HFFc6 (cell line): ENCODE measurements at regions not wholly inside any gene's neighbourhood (a gene's known extent, or its start where the extent isn't known, plus 50 kb on each side); places are given as distances from the start of the nearest gene placed in this dataset.

Experiments used
- DNase-seq: peaks from one replicate; pipeline ENCODE4 v3.0.0-alpha.2; 2018
- H3K27ac Mint-ChIP-seq: 2 replicates; pipeline ENCODE4 v1.8.0; 2020; ENCODE audit warnings: mild to moderate bottlenecking, mixed read lengths
- H3K27me3 Mint-ChIP-seq: 2 replicates; pipeline ENCODE4 v1.8.0; 2021; ENCODE audit warnings: mild to moderate bottlenecking, moderate library complexity, mixed read lengths; ENCODE audit not compliant: insufficient read depth
- H3K36me3 Mint-ChIP-seq: 2 replicates; pipeline ENCODE4 v1.8.0; 2021; ENCODE audit warnings: low read depth, mixed read lengths
- H3K4me1 Mint-ChIP-seq: 2 replicates; pipeline ENCODE4 v1.8.0; 2020; ENCODE audit warnings: low read depth, mixed read lengths
- H3K4me3 Mint-ChIP-seq: 2 replicates; pipeline ENCODE4 v1.8.0; 2020; ENCODE audit warnings: mild to moderate bottlenecking, moderate library complexity, mixed read lengths
- H3K9me3 Mint-ChIP-seq: 2 replicates; pipeline ENCODE4 v1.8.0; 2020; ENCODE audit warnings: mild to moderate bottlenecking, mixed read lengths
- TF ChIP-seq, protein P1 (sequence below): fragments of 200-600 bp; sonication (generic); IDR thresholded peaks from 2 replicates; pipeline ENCODE4 v1.5.0; 2021; ENCODE audit warnings: antibody characterized with exemption, mild to moderate bottlenecking

GRCh38 chr6:168158213-168158979 is 79.4 kb upstream of the FRMD1 start:
- no peak for DNase-seq
- Mint-ChIP-seq H3K4me1 (peaks cover 30% of the 10 kb centered on the region), H3K4me3 (no peak overlapping the region), H3K36me3 (no peaks in the 10 kb centered on the region), H3K9me3 (peaks cover 4% of the 10 kb centered on the region; the same call in 1 of the 2 replicates), H3K27me3 (peaks cover 8% of the 10 kb centered on the region), H3K27ac (peak overlapping the region; percentile 70; the same call in 1 of the 2 replicates)
- TF ChIP-seq, protein P1, sequence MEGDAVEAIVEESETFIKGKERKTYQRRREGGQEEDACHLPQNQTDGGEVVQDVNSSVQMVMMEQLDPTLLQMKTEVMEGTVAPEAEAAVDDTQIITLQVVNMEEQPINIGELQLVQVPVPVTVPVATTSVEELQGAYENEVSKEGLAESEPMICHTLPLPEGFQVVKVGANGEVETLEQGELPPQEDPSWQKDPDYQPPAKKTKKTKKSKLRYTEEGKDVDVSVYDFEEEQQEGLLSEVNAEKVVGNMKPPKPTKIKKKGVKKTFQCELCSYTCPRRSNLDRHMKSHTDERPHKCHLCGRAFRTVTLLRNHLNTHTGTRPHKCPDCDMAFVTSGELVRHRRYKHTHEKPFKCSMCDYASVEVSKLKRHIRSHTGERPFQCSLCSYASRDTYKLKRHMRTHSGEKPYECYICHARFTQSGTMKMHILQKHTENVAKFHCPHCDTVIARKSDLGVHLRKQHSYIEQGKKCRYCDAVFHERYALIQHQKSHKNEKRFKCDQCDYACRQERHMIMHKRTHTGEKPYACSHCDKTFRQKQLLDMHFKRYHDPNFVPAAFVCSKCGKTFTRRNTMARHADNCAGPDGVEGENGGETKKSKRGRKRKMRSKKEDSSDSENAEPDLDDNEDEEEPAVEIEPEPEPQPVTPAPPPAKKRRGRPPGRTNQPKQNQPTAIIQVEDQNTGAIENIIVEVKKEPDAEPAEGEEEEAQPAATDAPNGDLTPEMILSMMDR = no peak

GRCh38 chr6:168157272-168158212 is 78.5 kb upstream of the FRMD1 start:
- peak; percentile 72 for DNase-seq
- Mint-ChIP-seq H3K27me3 (peaks cover 8% of the 10 kb centered on the region), H3K36me3 (no peaks in the 10 kb centered on the region), H3K4me3 (peak overlapping the region; percentile 76), H3K27ac (peak overlapping the region; percentile 70; the same call in 1 of the 2 replicates), H3K4me1 (peaks cover 30% of the 10 kb centered on the region), H3K9me3 (peaks cover 4% of the 10 kb centered on the region; the same call in 1 of the 2 replicates)
- TF ChIP-seq, protein P1 = no peak

GRCh38 chr6:168156742-168157265 is 77.8 kb upstream of the FRMD1 start:
- Mint-ChIP-seq H3K4me3 (peak overlapping the region; percentile 76), H3K4me1 (peaks cover 30% of the 10 kb centered on the region), H3K36me3 (no peaks in the 10 kb centered on the region), H3K9me3 (peaks cover 4% of the 10 kb centered on the region; the same call in 1 of the 2 replicates), H3K27me3 (peaks cover 6% of the 10 kb centered on the region), H3K27ac (peak overlapping the region; percentile 70; the same call in 1 of the 2 replicates)
- TF ChIP-seq, protein P1 = no peak
- no peak for DNase-seq

GRCh38 chr6:168155821-168156741 is 77.1 kb upstream of the FRMD1 start:
- peaks cover 30% of the 10 kb centered on the region for H3K4me1 Mint-ChIP-seq
- DNase-seq = no peak
- peaks cover 4% of the 10 kb centered on the region; the same call in 1 of the 2 replicates for H3K9me3 Mint-ChIP-seq
- no peak overlapping the region for H3K27ac Mint-ChIP-seq
- no peaks in the 10 kb centered on the region for H3K36me3 Mint-ChIP-seq
- peaks cover 6% of the 10 kb centered on the region for H3K27me3 Mint-ChIP-seq
- TF ChIP-seq, protein P1 = no peak
- H3K4me3 Mint-ChIP-seq = no peak overlapping the region
